GM12891 (cell line): ENCODE measurements at regions not wholly inside any gene's neighbourhood (a gene's known extent, or its start where the extent isn't known, plus 50 kb on each side); places are given as distances from the start of the nearest gene placed in this dataset.

Source experiments
- POLR2A ChIP-seq: IDR thresholded peaks from 2 replicates; pipeline ENCODE4 v1.6.1; 2011; ENCODE audit warnings: low read depth, low read length, control low read depth
- POLR2AphosphoS5 ChIP-seq: IDR thresholded peaks from 2 replicates; pipeline ENCODE4 v1.6.1; 2011; ENCODE audit warnings: low read depth, low read length, control low read depth

DNA sequence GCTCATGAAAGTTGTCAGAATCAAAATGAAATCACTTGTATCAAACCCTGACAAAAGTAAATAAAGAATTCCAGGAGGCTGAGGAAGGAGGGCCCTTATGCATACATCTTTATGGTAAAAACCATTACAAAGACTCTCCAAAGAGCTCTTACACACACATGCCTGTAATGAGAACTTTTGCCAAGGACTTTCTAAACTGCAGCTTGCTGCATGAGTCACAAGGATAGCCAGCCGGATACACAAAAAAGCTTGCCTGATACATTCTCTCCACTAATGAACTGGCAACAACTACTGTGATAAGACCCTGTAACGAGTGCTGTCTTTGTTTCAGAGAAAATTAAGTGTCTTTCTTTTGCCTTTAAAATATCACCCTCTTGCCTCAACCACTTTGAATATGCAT, 618.1 kb downstream of the PPP4R3C start:
- TF ChIP-seq POLR2A (no peak), POLR2AphosphoS5 (no peak)
